SH-SY5Y (cell line): ENCODE measurements at regions not wholly inside any gene's neighbourhood (a gene's known extent, or its start where the extent isn't known, plus 50 kb on each side); places are given as distances from the start of the nearest gene placed in this dataset.

Experiments
- GATA2 ChIP-seq: IDR thresholded peaks from 2 replicates; pipeline ENCODE4 v1.6.1; 2011; ENCODE audit warnings: mild to moderate bottlenecking, low read depth, low read length
- GATA3 ChIP-seq: IDR thresholded peaks from 2 replicates; pipeline ENCODE4 v1.6.1; 2011; ENCODE audit warnings: low read depth, mild to moderate bottlenecking, low read length, moderate library complexity

GRCh38 chr13:110089100-110089499 lies 217.9 kb downstream of the COL4A1 start:
- TF ChIP-seq GATA3 (no peak), GATA2 (no peak)
